GM12892 (cell line): ENCODE measurements at regions not wholly inside any gene's neighbourhood (a gene's known extent, or its start where the extent isn't known, plus 50 kb on each side); places are given as distances from the start of the nearest gene placed in this dataset.

Source experiments
- POLR2A ChIP-seq: IDR thresholded peaks from 2 replicates; pipeline ENCODE4 v1.6.1; 2011; ENCODE audit warnings: low read depth, low read length, control low read depth
- TAF1 ChIP-seq: IDR thresholded peaks from 2 replicates; pipeline ENCODE4 v1.6.1; 2011; ENCODE audit warnings: low read depth, mild to moderate bottlenecking, control low read depth, low read length, borderline replicate concordance

DNA sequence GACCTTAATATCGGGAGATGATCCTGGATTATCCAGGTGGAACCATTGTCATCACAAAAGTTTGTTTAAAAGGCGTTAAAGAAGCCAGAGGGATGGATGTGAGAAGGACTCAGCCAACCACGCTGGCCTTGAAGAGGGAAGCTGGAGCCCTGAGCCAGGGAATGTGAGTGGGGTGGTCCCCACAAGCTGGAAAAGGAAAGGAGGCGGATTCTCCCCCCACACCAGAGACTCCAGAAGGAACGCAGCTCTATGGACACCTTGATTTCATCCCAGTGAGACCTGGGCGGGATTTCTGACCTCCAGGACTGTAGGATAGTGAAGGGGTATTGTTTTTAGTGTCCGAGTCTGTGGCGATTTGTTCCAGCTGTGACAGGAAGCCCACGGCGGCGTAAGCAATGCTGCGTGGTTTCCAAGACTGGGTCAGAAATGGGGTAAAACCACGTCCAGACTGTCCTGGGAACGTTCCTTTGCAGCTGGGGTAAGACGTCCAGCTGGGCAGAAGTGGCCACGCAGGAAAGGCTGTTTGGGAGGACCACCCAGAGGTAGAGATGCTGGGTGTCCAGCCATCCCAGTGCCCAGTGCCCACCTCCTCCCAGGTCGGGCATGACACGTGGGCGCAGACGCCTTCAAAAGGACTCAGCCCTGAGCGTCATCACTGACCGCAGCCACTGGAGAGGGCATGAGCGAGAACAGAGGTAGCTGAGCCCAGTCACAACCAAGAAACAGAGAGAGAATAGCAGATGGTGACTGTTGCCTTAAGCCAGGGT lies 125.4 kb upstream of the USP29 start:
- no peak for TF ChIP-seq TAF1
- TF ChIP-seq POLR2A, result no peak
